ENCODE measurements at regions not wholly inside any gene's neighbourhood (a gene's known extent, or its start where the extent isn't known, plus 50 kb on each side); places are given as distances from the start of the nearest gene placed in this dataset.

GRCh38 chr14:34247605-34248004 lies 214.4 kb downstream of the SPTSSA start (continued):
- no peak for TF ChIP-seq ZBTB40 (IDR thresholded peaks at IDR 0.05)
- TF ChIP-seq ZBTB40 (CRISPR knock-in tag; IDR thresholded peaks at IDR 0.05) = no peak

GRCh38 chr14:34246206-34246605 lies 215.8 kb downstream of the SPTSSA start:
- no peaks in the 10 kb centered on the region for H3K9me3 ChIP-seq (replicated peaks; ENCODE audit: control insufficient read depth, insufficient read depth, low read depth, low read length)
- no peaks in the 10 kb centered on the region for H3K27me3 ChIP-seq (ENCODE audit: control insufficient read depth in 2 of 2, insufficient read depth in 2 of 2, low read length in 2 of 2)
- H3K27ac ChIP-seq (ENCODE audit: extremely low read depth, low read depth, low read length) = no peak overlapping the region
- no peak overlapping the region for H3K9ac ChIP-seq (ENCODE audit: insufficient read depth in 1 of 2, low read depth in 2 of 2, low read length in 2 of 2)
- in situ Hi-C loops (cut with MboI) = no loop called here
- H2AFZ ChIP-seq (ENCODE audit: low read depth, low read length) = no peak overlapping the region
- ChIA-PET POLR2A (no interaction called here), CTCF (ENCODE audit: low intra/inter-chr PET ratio) (no interaction called here)
- WGBS (ENCODE audit: insufficient coverage, low coverage, missing lambda C conversion rate) = 0% methylated on average over 3 of the region's 4 CpGs
- H3K4me3 ChIP-seq = no peak overlapping the region
- H3K4me1 ChIP-seq (replicated peaks in 1 of 2; ENCODE audit: control insufficient read depth in 2 of 2, insufficient read depth in 2 of 2, low read length in 2 of 2) = no peaks in the 10 kb centered on the region
- no peaks in the 10 kb centered on the region for H3K36me3 ChIP-seq (ENCODE audit: control insufficient read depth, insufficient read depth, low read length)
- no peaks in the 10 kb centered on the region for H3K79me2 ChIP-seq (ENCODE audit: control insufficient read depth, insufficient read depth, low read length)
- no peaks in the 10 kb centered on the region for H4K20me1 ChIP-seq (replicated peaks; ENCODE audit: control insufficient read depth, insufficient read depth, low read length)
- no TSS peak for BruUV-seq (replicated peaks)
- no peak overlapping the region for H3K4me2 ChIP-seq (ENCODE audit: insufficient read depth, low read length)
- no peaks in the 10 kb centered on the region for H3K9me1 ChIP-seq (ENCODE audit: control insufficient read depth, insufficient read depth, low read length)
- DNase-seq (ENCODE audit: extremely low read depth in 1 of 4, low spot score in 3 of 4) (no peak), FAIRE-seq (no peak), ATAC-seq (no peak)
- intact Hi-C loops (cut with micrococcal nuclease) = no loop called here
- TF ChIP-seq TCFL5 (CRISPR knock-in tag; conservative IDR thresholded peaks at IDR 0.05) (no peak), HOXB6 (CRISPR knock-in tag; IDR thresholded peaks at IDR 0.05; ENCODE audit: borderline replicate concordance) (no peak), CLOCK (CRISPR knock-in tag; IDR thresholded peaks at IDR 0.05; ENCODE audit: borderline replicate concordance) (no peak), MAFK (IDR thresholded peaks at IDR 0.05; ENCODE audit: low read length) (no peak), FOXJ2 (tag; IDR thresholded peaks at IDR 0.05) (no peak), TAF1 (IDR thresholded peaks at IDR 0.05; ENCODE audit: control insufficient read depth, extremely low read depth, insufficient read depth, low read length, severe bottlenecking) (no peak), STAT5A (IDR thresholded peaks at IDR 0.05; ENCODE audit: borderline replicate concordance, low read length) (no peak), NELFE (IDR thresholded peaks at IDR 0.05; ENCODE audit: insufficient read depth, insufficient read length) (no peak), ZBED1 (IDR thresholded peaks at IDR 0.05) (no peak)

Data from K562 (cell line).